ENCODE measurements at regions not wholly inside any gene's neighbourhood (a gene's known extent, or its start where the extent isn't known, plus 50 kb on each side); places are given as distances from the start of the nearest gene placed in this dataset.
"Not testable (repeated sequence)": the region's sequence is repeated elsewhere in the genome, so short reads cannot be mapped to it uniquely, and the experiment has no call there.

- DNase-seq: no peak
These were observed 613.5 kb downstream of the REEP3 start for GRCh38 chr10:64134676-64135075.

DNA sequence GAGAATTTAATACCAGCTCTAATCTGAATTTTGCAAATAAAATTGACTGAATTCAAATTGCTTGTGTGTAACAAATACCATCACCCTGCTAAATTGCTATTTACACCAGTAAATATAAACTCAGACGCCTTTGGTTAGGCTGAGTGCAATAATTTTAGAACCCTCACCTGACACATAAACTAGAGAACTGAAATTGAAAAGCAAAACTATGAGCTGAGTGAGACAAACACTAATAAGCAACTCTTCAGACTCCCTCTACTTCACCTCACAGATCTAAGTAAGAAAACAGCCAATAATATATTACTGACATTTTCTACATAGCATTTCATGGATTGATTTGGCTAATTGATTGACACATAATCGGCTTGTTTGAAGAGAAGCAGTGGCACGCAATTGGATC is 621.2 kb downstream of the REEP3 start:
- DNase-seq: no peak

GRCh38 chr10:64148607-64149006 is 627.4 kb downstream of the REEP3 start:
- no peak for DNase-seq

DNA sequence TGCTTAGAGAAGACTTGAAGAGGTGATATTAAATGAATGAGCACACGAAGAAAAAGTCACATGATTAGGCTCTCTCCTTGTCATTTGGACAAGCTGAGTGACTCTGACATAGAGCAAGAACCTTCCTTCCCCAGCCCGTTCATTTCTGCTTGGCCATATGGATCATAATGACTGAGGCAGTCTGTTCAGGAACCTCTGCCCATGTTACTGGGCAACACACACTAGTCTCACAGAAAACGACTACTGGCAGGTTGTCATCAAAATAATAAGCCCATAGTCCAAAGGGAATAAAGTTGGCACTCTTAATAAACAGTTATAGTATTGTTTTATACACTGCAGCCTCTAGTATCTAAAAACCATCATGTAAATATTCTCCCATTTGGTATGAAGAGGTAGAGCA is 635.0 kb downstream of the REEP3 start:
- no peak for DNase-seq

DNA sequence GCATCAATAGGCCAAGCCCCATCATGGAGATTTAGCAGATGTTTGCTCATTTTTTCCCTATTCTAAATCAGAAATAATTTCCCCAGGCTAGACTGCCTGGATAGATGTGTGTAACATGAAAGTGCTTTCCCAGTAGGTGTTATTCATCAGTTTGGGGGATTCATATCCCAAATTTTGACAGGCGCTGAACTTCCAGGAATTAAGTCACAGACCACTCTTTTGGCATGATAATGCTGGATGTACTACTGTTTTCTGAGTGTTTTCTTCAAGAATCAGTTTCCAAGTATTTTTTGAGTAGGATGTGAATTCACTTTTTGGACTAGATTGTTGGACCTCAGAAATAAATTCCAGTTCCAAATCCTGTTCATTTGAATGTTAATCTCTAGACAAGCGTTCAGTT is 637.4 kb downstream of the REEP3 start:
- no peak for DNase-seq

GRCh38 chr10:64159910-64160872 is 639.0 kb downstream of the REEP3 start:
- no peak for DNase-seq

DNA sequence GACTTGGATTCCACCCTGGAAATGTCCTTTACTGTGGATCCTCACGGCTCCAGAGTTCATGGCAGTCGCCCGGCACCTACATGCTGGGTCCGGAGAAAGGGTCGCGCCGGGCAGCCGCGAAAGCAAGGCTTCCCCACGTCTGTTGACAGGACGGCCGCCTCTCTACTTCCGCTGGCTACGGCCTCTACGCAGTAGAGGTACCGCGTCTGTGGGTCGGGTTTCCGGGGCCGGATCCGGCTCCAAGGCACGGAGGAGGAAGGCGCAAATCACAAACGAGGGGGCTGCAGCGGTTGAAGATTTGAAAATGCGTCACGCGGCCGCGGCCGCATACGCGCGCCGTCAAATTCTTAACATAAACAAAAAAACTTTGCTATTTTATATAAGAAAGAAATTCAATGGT is 649.6 kb downstream of the REEP3 start:
- no peak for DNase-seq

GRCh38 chr10:64173826-64174225 is 652.6 kb downstream of the REEP3 start:
- no peak for DNase-seq

GRCh38 chr10:64174666-64175255 is 653.6 kb downstream of the REEP3 start:
- DNase-seq: no peak

DNA sequence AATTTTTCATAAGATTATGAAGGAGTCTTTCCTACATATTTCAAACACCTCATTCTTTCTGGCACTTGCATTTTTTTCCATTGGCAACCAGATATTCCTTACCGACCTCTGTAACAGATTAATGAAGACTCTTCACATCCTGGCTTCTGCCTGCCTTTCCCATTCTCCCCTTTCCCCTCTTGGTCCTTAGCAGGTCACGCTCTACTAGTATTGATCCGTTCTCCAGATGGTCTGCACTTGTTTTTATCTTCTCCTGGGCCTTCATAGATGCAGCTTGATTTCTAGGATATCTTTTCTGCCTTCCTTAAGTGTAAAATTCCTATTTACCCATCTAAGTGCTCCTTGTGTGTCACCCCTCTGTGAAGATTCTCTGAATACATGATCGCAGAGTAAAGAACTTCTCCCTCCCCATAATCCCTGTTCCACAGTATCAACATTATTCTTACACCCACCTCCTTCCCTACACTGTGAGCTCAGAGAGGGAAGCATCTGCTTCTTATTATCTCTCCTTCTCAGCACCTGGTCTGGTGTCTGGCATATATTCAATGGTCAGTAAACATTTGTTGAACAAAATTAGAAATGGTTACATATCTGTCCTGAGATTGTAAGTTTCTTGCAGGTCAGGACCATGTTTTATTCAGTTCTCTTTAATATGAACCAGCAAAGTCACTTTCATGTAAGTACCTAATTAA is 654.2 kb downstream of the REEP3 start:
- no peak for DNase-seq

- DNase-seq: no peak
These were observed 661.5 kb downstream of the REEP3 start for GRCh38 chr10:64182671-64183070.

- DNase-seq: no peak
These were observed 670.1 kb downstream of the REEP3 start for GRCh38 chr10:64191286-64191685.

DNA sequence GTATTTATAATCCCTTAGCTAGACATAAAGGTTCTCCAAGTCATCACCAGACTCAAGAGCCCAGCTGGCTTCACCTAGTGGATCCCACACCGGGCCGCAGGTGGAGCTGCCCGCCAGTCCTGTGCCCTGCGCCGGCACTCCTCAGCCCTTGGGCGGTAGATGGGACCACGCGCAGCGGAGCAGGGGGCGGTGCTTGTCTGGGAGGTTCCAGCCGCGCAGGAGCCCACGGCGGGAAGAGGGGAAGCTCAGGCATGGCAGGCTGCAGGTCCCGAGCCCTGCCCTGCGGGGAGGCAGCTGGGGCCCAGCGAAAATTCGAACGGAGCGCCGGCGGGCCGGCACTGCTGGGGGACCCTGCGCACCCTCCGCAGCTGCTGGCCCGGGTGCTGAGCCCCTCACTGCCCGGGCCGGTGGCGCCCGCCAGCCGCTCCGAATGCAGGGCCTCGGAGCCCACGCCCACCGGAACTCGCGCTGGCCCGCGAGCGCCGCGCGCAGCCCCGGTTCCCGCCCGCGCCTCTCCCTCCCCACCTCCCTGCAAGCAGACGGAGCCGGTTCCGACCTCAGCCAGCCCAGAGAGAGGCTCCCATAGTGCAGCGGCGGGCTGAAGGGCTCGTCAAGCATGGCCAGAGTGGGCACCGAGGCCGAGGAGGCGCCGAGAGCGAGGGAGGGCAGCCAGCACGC is 675.6 kb downstream of the REEP3 start:
- DNase-seq: no peak

DNA sequence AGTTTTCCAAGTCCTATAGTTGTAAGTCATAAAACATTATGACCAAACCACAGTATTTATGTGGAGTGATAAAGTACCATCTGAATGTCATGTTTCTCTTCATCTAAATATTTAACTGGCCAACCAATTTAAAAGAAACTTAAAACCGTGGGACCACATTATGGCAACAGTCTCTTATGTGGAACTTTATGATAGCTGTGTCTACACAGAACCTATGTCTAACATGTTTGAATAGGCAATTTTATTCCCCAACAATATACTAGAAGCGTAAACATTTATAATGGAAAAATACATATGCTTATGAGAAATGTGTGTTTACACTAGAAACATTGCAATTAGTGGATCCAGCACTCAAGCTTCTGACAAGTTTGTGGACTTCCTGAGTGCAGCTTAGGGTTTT is 680.7 kb downstream of the REEP3 start:
- DNase-seq: no peak

- not testable (repeated sequence) for DNase-seq
These were observed 683.3 kb downstream of the REEP3 start for GRCh38 chr10:64204504-64204903.

DNA sequence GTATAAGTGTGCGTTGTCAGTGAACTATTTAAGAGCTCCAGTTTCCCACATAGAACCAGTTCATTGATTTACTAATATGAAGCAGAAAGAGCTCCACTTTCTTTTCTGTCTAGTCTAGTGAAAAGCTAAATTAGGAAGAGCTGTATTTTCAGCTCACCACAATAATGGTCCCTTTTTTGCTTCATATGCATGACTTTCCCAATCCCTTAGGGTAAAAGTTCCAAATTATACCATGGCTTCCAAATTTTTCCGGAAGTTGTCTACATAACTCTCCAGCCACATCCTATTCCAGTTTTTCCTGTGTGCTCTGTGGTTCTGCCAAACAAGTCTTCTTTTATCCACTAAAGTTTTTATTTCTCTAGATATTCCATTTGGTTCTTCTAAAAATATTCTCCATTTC is 685.2 kb downstream of the REEP3 start:
- DNase-seq: no peak

- no peak for DNase-seq
These were observed 688.4 kb downstream of the REEP3 start for GRCh38 chr10:64209561-64209960.

- no peak for DNase-seq
These were observed 689.0 kb downstream of the REEP3 start for GRCh38 chr10:64210211-64210610.

GRCh38 chr10:64211466-64211865 is 690.3 kb downstream of the REEP3 start:
- DNase-seq: no peak

DNA sequence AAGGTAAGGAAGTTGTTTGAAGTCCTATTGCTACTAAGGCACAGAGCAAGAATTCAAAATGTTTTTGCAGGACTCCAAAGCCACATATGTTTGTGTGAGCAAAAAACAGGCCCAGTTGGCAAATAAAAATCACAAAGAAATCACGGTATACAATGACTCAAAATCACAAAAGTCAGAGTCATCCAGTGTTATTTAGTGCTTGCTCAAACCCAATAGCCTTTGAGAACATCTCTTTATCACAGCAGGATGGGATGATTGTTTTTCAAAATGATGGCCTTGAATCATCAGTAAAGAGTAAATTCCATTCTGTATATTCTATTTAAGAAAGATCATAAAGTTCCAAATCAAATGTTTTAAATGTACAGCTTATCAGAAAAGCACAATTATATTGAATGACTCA is 693.9 kb downstream of the REEP3 start:
- DNase-seq: no peak

DNA sequence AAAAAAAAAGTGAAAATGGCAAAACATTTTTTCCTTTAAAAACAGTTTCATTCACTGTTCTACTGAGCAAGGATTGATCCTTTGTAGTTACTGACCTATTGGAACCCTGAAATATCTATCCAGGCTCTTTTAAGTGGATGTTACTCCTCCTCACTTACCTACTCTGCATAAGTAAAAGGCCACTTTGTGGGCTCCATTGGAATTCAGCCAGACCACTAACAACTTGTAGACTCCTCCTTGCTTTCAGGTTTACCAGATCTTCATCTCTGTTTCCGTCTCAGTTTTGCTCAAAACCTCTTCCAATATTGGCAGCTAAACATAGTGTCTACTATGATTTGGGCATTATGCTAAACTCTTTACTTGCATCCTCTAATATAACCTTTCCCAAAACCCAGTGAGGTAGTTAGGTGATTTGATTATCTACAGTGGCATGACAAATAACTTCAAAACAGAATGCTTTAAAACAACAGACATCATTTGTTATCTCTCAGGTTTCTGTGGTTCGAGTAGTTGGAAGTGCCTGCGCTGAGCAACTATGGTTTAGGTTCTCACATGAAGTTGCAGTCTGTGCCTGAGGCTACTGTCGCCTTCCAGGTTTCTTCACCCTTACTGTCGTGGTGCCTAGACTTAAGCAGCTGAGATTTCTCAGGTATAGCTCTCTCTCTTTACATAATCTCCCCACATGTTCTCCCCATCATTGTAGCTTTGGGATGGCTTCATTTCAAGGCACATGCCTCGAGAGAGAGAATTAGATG is 698.2 kb downstream of the REEP3 start:
- DNase-seq: no peak

DNA sequence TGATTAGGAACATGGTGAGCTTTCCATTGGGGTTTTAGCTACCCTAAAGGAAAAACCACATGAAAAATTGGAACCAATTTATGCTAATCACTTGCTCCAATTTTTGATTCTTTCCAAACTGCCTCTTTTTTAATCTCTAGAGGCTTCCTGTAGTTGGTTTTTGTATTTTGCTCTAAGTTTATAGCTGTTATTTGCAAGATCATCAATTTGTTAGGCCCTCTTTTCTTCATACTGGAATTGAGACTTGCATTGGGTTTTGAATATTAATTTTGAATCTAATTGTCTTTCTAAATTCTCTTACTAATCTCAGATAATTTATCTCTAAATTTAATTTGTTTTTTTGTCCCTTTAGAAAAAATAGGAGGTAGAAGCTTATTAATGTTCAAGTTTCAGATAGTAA is 713.3 kb downstream of the REEP3 start:
- no peak for DNase-seq

DNA sequence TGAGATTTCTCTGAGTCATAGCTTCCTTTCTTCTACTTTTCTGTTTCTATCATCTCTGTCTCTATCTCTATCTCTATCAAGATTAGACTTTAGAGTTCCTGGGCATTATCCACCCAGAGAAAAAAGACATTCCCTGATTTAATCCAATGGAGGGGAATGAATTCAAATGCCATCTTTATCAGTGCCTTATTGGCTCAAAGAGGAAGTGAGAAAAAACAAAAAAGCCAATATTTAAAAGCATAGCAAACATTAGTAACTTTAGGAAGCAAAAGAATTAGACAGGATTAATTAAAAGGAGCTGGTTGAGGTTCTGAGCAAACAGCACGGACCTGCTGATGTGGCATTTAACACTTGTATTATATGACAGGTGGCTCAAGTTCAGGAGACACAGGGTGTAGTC is 736.5 kb downstream of the REEP3 start:
- DNase-seq: no peak

Measured in CD4-positive, alpha-beta T cell treated with Interleukin-4 for 4 hours (primary cell).